HG03045 (cell line): ENCODE measurements at regions not wholly inside any gene's neighbourhood (a gene's known extent, or its start where the extent isn't known, plus 50 kb on each side); places are given as distances from the start of the nearest gene placed in this dataset.
A peak's percentile ranks its signal among the peaks of the same experiment; 100 is the strongest.

Experiments
- ATAC-seq: cut with Tn5 transposase; IDR thresholded peaks from one replicate; pipeline ENCODE4 v1.9.1; 2021; ENCODE audit warnings: mild to moderate bottlenecking, moderate library complexity; ENCODE audit not compliant: unreplicated experiment

DNA sequence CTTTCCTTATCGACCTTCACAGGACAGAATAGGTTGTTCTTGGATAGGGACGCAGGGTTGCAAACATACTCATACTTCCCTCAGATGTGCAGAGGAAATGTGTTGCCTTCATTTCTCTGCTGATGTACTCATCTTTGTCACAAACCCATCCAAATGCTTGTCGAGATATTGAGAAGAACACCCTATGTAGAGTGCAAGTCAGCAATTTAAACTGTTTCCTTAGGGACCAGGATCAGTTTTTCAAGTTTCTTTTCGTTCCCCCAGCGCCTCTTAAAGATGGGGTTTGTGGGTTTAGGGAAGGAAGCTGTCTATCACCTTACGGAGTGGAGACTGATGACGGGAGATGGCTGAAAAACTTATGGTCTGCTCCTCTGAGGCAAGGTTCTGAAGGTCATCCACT, 474.2 kb downstream of the EPHA4 start:
- no peak for ATAC-seq

DNA sequence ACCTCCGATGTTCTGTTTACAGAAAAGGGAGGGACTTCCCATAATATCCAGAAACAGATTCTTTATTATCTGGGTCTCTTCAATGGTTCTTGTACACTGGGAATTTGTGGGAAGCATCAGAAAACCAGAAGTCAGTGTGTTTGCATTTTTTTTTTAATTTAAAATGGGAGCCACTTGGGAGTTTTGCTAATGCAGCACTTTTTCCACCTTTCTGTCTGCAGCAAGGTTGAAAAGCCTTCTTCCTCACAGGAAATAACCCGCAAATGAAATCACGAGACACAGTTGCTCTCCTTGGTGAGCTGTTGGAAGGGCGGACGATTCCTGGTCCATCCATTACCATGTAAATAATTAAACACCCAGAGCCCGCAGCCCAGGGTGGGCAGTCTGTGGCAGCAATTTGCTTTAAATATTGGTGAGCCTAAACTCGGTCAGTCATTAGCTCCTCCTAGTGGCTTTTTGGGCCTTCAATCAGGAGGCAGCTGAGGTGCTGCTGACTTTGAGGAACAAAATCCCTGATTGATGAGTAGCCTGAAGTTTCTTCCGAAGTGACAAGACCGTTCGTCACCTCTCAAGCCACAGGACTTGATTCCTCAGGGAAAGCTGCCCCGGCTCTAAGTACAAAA, 471.5 kb downstream of the EPHA4 start:
- no peak for ATAC-seq

DNA sequence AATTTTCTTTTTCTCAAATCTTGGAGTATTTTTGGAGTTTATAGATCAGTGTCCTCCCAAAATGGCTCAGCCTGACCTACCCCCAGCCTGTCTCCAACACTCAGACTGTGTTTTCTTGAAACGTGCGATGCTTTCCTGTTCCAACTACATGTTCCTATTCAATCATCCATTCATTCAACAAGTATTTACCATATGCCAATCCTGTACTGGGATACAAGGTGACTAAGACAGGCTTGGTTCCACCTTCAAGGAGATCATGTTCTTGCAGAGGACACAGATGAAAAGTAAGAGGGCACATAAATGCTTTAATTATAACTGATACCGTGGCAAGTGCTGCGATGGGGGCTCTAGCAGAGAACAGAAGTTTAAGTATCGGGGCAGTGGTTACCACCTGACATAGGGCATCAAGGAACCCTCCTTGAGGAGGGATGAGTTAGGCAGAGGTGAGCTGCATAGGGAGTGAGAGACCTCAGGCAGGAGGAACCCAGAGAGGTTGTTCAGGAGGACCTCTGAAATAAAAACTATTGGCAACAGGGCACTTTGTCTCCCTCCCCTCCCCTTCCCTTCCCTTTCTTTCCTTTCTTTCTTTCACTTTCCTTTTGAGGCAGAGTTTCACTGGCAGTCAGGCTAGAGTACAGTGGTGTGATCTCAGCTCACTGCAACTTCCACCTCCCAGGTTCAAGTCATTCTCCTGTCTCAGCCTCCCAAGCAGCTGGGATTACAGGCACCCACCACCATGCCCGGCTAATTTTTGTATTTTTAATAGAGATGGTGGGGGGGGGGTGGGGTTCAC, 469.0 kb downstream of the EPHA4 start:
- ATAC-seq: no peak

DNA sequence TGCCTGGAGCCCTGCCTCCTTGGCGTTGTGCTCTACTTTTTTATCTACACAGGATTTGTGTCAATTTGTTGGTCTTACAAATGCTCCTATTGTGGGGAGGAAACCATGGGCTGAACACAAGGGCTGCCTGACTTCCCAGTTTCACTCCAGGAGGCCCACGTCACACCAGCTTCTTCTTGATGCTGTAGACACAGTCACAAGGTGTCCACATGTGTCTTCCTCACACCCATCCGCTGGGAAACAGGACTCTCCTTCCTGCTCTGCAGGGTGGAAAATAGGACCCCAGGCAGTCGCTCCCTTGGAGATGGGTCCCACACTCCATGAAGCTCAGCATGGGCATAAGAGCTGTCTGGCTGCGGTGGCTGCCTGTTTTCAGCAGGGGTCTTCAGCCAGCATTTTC, 468.2 kb downstream of the EPHA4 start:
- ATAC-seq: no peak

DNA sequence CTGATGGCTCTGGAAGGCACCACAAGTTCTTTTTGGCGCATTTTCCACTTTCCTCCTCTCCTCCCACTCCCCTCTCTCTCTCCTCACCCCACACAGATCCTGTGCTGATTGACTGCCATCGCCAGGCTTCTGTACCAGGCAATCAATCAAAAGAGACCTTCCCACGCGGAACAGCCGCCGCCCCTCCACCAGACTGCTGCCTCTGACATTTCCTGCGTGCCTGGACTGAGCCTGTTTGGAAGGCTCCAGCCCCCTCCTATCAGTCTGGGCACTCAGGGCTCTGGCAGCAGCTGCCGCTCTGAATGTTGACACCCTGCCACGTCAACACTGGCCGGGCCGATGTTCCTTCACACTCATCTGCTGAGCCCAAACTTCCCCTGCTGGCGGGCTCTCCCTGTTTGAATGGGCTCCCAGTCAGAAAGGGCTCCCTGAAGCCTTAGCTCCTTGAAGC, 467.7 kb downstream of the EPHA4 start:
- no peak for ATAC-seq

DNA sequence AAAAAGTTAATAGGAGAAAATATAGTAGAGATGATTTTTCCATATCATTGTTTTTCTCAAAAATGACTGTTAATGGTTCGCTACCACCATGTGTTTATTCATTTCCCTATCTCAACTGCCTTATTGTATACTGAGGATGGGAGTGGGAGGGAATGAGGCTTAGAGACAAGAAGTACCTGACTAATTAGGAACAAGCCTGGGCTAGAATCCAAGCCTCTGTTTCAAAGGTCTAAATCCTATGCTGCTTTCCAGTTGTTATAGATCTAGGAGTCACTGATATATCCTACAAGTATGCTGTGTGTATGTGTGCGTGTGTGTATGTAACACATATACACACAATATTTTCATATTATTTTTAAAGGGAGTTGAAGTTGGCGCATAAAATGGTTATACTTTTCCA, 465.9 kb downstream of the EPHA4 start:
- no peak for ATAC-seq

DNA sequence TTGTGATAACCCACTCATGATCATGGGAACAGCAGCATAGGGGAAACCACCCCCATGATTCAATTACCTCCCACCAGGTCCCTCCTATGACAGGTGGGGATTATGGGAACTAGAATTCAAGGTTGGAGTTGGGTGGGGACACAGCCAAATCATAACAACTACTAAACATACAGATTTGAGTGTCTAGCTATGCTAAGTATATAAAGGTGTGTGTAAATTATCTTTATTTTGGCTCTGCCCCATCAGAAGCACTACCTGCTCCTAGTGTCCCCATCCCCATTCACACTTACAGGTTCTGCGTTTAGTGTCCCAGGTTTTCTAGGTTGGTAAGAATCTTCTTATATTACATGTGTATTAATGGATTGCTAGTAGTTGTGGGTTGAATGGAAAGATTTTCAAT, 464.7 kb downstream of the EPHA4 start:
- no peak for ATAC-seq

DNA sequence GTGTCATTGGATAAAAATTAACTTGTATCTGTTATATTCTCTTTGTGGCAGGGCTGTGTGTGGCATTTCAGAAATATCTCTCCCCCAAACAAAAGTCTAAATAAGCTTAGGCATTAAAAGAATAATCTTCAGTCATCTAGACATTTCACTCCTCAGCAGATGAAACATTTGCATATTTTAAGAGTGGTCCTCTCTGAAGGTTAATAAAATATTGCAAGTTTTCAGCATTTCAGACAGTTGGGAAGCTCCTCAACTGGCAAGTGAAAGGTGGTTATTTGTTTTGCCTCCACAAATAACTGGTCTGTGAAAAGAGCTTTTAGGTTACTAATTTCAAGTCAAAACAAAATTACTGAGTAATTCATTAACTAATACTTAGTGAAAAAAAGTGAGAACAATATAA, 462.6 kb downstream of the EPHA4 start:
- ATAC-seq: no peak

DNA sequence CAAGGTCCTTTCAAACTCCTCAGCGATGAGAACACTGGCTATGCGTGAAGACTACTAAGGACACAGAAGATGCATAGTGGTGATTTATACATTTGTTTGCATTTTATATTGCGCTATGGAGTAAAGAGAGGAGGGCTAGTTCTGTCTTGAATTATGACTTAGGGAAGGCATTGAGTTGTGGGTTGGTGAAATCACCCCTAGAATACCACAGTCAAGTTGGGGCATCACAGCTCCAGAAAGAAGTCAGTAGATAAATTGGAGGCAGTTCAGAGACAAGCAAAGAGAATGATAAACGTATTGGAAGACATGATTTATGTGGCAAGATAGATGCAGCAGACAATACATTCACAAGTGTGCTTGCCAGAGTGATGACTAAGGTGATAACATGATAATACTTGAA, 460.4 kb downstream of the EPHA4 start:
- ATAC-seq: no peak

DNA sequence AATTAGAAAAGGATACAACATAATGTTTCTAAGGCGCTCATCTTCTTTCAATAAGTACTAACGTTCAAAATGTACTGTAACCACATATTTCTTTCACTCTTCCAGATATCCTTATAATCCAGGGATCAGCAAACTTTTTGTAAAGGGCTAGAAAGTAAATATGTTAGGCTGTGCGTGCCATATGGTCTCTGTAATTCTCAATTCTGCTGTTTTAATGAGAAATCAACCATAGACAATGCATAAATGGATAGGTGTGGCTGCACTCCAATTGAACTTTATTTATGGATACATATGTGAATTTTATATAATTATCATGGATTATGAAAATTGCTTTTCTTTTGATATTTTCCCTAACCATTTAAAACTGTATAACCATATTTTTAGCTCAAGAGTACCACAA, 459.4 kb downstream of the EPHA4 start:
- no peak for ATAC-seq

DNA sequence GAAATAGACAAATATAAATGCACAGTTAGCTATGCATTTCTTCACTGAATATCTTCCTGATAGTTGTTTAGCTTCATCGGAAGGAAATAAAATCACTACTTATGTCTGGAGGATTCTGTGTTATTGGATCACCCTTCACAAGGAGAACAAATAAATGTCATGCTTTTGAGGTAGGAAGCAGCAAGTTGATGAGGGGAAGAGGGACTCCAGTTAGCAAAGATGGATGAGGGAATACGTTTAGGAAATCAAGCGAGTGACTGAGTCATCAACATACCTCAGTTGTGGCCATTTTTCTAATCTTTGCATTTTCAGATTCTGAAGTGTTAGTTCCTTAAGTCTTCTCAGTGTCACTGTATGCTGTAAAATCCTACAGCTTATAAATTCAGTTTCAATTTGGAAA, 456.2 kb downstream of the EPHA4 start:
- no peak for ATAC-seq

DNA sequence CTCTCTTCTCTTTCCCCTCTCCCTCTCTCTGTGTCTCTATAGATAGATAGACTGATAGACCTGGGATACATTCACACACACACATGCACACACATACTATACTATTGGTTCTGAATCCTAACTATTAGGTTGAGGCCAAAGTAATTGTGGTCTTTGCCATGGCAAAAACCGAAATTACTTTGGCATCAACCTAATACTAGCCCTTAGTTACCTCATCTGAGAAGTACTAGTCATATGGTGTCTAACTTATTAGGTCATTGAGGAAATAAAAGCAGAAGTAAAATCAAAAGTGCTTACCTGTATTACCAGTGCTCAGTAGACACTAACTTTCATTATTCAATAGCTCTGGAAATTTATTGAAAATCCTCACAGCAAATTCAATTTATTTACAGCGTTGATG, 451.5 kb downstream of the EPHA4 start:
- ATAC-seq: peak; percentile 47

DNA sequence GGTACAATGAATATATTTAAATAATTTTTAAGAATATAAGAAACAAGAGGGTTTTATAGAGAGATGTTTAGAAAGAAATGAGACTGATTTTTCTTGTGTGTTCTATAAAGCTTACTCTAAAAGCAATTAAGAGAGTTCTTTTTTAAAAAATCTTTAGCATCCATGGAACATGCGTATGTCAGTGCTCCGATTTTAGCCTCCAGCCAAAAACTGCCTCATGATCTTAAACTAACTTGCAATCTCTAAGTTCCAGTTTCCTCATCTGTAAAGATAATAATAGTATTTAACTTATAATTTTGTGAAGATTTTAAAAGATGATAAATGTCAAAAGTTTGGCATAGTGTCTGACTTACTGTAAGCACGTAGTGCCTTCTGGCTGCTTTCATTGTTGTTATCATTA, 448.7 kb downstream of the EPHA4 start:
- no peak for ATAC-seq

DNA sequence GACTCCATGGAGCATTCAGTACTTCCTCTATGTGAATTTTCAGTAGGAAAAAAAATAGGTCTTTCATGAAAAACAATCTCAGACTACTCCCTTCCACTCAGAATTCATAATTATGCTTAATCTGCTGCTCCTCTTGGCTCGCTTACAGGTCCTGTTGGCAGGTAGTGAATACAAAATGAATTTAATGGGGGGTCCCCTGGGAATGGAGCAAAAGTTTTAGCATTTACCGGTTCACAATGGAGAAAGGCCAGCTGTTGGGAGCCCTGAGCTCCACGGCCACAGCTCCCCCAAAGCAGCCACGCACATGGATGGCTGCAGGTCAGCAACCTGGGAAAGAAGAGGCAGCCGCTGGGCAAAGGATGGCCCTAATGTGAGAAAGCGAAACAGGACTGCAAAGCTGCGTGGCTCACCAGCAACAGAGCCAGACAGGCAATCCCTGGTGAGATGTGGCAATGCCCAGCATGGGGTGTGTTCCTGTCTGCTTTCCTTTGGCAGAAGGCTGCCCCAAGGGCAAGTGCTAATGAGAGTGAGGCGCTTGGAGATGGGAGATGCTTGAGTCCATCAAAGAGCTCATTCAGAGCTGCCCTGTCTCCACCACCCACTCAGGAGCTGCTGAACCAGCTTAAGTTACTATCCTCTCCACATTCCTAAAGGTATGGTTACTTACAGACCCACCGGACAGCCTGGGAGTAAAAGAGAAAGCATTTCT, 447.4 kb downstream of the EPHA4 start:
- no peak for ATAC-seq

DNA sequence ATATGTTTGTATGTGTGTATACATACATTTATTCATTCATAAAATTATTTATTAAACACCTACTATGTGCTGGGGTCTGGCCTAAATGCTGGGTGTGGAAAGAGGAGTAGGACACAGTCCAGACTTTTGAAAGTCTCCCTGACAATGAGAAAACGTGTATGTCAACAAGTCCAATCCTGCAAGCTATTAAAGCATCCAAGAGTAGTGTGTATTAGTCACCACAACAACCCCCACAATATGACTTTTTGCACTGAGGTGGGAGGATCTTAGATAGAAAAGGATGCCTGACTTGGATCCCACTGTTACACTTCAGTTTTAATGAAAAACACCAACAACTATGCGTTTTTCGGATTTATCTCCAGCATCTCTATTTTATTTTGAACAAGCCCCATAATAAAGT, 446.4 kb downstream of the EPHA4 start:
- ATAC-seq: no peak

DNA sequence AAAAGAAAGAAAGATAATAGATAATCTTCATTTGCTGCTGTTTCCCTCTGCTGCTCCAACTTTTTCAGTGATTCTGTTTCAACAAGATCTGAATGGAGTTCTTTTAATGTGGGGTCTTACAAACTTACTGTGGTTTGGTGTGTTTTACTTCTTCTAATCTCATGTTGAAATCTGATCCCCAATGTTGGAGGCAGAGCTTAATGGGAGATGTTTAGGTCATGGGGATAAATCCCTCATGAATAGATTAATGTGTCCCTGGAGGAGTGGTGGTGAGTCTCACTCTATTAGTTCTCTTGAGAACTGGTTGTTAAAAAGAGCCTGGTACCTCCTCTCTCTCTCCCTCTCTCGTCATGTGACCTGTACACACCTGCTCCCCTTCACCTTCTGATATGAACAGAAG, 442.4 kb downstream of the EPHA4 start:
- no peak for ATAC-seq

DNA sequence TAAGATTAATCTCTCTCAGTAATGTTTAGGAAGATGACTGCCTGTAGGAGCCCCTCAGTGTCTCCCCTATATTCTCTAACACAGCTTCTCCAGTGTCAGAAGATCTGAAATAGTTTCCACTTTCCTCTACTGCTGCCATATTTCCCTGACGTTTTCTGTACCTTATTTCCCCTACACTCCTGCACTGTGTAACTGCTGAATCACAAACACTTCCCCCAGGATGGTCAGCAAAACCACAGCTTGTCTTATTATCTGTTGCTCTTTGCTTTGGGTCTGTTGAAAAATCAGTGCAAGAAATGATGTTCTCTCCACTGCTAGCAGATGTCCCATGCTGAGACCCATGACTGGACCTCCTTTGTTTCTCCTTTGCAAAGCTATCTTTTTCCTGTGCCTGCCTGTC, 441.7 kb downstream of the EPHA4 start:
- no peak for ATAC-seq

DNA sequence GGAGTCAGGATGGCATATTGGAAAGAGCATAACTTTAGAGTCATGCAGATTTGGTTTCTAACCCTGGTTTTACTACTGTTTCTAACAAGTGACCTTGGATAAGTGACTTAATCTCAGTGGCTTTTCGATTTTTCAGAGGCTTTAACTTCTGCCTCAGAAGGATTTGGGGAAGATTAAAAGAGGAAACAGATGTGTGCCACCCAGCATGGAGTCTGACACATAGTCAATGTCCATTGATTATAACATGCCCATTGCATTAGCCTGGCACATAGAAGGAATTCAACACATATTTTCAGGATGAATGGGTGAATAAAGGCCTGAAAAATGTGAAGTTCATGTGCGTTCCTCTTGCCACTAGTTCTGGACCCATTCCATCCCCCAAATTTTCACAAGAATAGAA, 438.2 kb downstream of the EPHA4 start:
- no peak for ATAC-seq

DNA sequence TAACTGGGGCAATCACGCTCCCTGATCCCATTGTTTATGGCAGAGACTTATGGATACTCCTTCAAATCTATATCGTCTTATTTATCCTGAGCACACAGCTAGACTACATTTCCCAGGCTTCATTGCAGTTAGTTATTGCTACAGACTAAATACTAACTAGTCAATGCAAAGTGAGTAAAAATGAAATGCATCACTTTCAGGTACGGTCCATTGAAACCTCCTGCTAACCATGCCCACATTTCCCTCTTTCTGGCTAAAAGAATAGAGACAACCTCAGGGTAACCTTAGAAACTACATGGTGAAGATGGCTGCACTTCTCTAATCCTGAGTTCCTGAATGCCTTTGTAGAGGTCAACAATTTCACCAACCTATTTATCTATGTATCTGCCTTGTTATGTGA, 437.4 kb downstream of the EPHA4 start:
- no peak for ATAC-seq

DNA sequence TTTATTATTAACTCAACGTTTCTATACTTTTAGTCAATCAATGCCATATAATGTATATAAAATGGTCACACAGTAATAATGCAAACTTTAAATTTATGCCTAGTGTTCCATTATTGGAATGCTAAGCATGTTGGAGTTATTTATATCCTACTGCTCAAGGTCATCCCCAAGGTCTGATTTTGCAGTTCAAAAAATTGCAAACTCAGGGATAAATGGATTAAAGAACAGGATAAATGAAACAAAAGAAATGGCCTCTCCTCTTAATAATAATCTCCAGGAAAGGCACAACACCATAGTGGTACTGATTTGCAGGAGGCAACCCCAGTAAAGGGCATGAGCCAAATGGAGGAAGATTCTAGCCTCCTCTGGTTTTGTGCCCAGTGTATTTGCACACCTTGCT, 436.4 kb downstream of the EPHA4 start:
- ATAC-seq: no peak

DNA sequence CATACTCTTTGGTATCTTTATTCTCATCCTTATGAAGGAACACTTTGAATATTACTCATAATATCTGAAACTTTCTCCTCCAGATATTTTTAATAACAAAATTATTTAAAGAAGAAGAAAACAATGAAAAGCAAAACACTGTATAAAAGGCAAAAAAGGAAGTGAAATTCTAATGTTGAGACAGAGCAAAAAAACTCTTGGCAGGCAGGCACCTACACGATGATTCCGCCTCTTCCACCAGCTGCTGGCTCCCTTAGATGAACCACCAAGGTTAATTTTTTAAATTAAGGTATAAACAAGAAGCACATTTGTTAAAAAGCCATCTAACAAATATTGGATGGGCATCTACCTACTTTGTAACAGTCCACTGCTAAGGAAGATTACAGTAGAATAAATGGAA, 434.7 kb downstream of the EPHA4 start:
- ATAC-seq: no peak

DNA sequence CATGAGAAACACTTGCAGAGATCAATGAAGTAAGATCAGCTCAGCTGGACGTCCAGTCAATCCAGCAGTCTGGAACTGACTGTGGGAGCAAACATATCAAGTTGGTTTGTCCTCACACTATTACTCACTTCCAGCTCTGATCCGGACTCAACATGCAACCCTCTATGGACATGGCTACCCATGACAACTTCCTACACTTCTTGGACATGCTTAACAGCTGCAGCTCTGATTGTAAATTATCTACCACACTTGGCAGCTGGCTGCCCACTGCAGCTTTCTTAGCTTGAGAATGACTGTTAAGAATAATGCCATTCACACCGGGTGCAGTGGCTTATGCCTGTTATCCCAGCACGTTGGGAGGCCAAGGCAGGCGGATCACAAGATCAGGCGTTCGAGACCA, 429.8 kb downstream of the EPHA4 start:
- ATAC-seq: no peak
